Germinal center (tissue), 1 donor: ENCODE measurements at regions not wholly inside any gene's neighbourhood (a gene's known extent, or its start where the extent isn't known, plus 50 kb on each side); places are given as distances from the start of the nearest gene placed in this dataset.
"Not testable (repeated sequence)": the region's sequence is repeated elsewhere in the genome, so short reads cannot be mapped to it uniquely, and the experiment has no call there.

Experiments
- DNase-seq: peaks from one replicate; pipeline ENCODE4 v3.0.0; 2012; ENCODE audit warnings: mixed read lengths, low spot score

GRCh38 chr10:63675171-63675570 is 154.0 kb downstream of the REEP3 start:
- DNase-seq = no peak

GRCh38 chr10:63677001-63677400 is 155.8 kb downstream of the REEP3 start:
- no peak for DNase-seq

- DNase-seq = not testable (repeated sequence)
Observed at GRCh38 chr10:63680545-63680944, 159.3 kb downstream of the REEP3 start.

- DNase-seq = no peak
Observed at GRCh38 chr10:63681993-63682697, 160.9 kb downstream of the REEP3 start.

GRCh38 chr10:63682698-63683052 is 161.5 kb downstream of the REEP3 start:
- DNase-seq = not testable (repeated sequence)

- DNase-seq = no peak
Observed at GRCh38 chr10:63683223-63683622, 162.0 kb downstream of the REEP3 start.

- DNase-seq = no peak
Observed at GRCh38 chr10:63683686-63684085, 162.5 kb downstream of the REEP3 start.

- no peak for DNase-seq
Observed at GRCh38 chr10:63684257-63684936, 163.2 kb downstream of the REEP3 start.

GRCh38 chr10:63689768-63690167 is 168.6 kb downstream of the REEP3 start:
- DNase-seq = peak; percentile 28

- no peak for DNase-seq
Observed at GRCh38 chr10:63692220-63692896, 171.2 kb downstream of the REEP3 start.

GRCh38 chr10:63693021-63693420 is 171.8 kb downstream of the REEP3 start:
- not testable (repeated sequence) for DNase-seq

GRCh38 chr10:63696205-63696604 is 175.0 kb downstream of the REEP3 start:
- DNase-seq = no peak

GRCh38 chr10:63697956-63698786 is 177.0 kb downstream of the REEP3 start:
- DNase-seq = peak; percentile 66

- DNase-seq = no peak
Observed at GRCh38 chr10:63698787-63699150, 177.6 kb downstream of the REEP3 start.

- DNase-seq = no peak
Observed at GRCh38 chr10:63699785-63700613, 178.8 kb downstream of the REEP3 start.

- no peak for DNase-seq
Observed at GRCh38 chr10:63700631-63701156, 179.5 kb downstream of the REEP3 start.

GRCh38 chr10:63702092-63702491 is 180.9 kb downstream of the REEP3 start:
- no peak for DNase-seq

- peak; percentile 51 for DNase-seq
Observed at GRCh38 chr10:63703113-63703670, 182.0 kb downstream of the REEP3 start.

- no peak for DNase-seq
Observed at GRCh38 chr10:63703740-63704345, 182.6 kb downstream of the REEP3 start.

- no peak for DNase-seq
Observed at GRCh38 chr10:63707254-63707910, 186.2 kb downstream of the REEP3 start.
